Muscle layer of duodenum (tissue), 2 donors: ENCODE measurements at regions not wholly inside any gene's neighbourhood (a gene's known extent, or its start where the extent isn't known, plus 50 kb on each side); places are given as distances from the start of the nearest gene placed in this dataset.
A peak's percentile ranks its signal among the peaks of the same experiment; 100 is the strongest.
"Not testable (repeated sequence)": the region's sequence is repeated elsewhere in the genome, so short reads cannot be mapped to it uniquely, and the experiment has no call there.

Experiments
- H3K27ac ChIP-seq: one replicate; pipeline ENCODE4 v1.7.0; 2013; ENCODE audit warnings: mild to moderate bottlenecking, low read length
- H3K27me3 ChIP-seq: one replicate; pipeline ENCODE4 v1.7.0; 2013; ENCODE audit warnings: low read depth, mild to moderate bottlenecking, control low read depth, low read length
- H3K36me3 ChIP-seq, 2 donors: one replicate each; pipeline ENCODE4 v1.7.0; 2013; ENCODE audit warnings: low read length in 2 of 2, control low read depth in 1 of 2, mild to moderate bottlenecking in 1 of 2; ENCODE audit not compliant: insufficient read depth in 2 of 2, control insufficient read depth in 1 of 2
- H3K4me1 ChIP-seq, 2 donors: one replicate each; pipeline ENCODE4 v1.7.0; 2013; ENCODE audit warnings: low read length in 2 of 2, mild to moderate bottlenecking in 2 of 2, control low read depth in 1 of 2, moderate library complexity in 1 of 2; ENCODE audit not compliant: insufficient read depth in 2 of 2, control insufficient read depth in 1 of 2
- H3K4me3 ChIP-seq, 2 donors: one replicate each; pipeline ENCODE4 v1.7.0; 2013; ENCODE audit warnings: low read length in 2 of 2, low read depth in 1 of 2, mild to moderate bottlenecking in 1 of 2
- H3K9me3 ChIP-seq, 2 donors: one replicate each; pipeline ENCODE4 v1.7.0; 2013; ENCODE audit warnings: low read length in 2 of 2, control low read depth in 1 of 2, mild to moderate bottlenecking in 1 of 2; ENCODE audit not compliant: control insufficient read depth in 1 of 2
- donor health status: healthy.

DNA sequence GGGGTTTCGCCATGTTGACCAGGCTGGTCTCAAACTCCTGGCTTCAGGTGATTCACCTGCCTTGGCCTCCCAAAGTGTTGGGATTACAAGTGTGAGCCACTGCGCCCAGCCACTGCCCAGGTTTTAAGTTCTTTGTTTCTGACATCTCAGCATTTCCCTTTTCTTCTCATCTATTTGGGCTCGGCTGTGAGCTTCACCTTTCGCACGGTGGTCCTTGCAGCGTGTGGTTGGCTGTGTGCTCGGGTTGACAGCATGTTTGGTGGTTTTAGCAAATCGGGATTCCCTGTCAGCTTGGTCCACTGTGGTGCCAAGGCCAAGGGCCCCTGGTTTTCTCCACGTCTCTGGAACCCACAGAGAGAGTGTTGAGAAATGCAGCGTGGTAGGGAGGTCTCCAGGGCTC, 138.8 kb downstream of the DNAJB6 start:
- H3K27me3 ChIP-seq: no peaks in the 10 kb centered on the region
- H3K4me1 ChIP-seq: no peaks in the 10 kb centered on the region
- no peak overlapping the region for H3K27ac ChIP-seq
- peaks cover 0 to 20% of the 10 kb centered on the region in 2 donors for H3K9me3 ChIP-seq
- H3K4me3 ChIP-seq: no peak overlapping the region
- no peaks in the 10 kb centered on the region for H3K36me3 ChIP-seq

DNA sequence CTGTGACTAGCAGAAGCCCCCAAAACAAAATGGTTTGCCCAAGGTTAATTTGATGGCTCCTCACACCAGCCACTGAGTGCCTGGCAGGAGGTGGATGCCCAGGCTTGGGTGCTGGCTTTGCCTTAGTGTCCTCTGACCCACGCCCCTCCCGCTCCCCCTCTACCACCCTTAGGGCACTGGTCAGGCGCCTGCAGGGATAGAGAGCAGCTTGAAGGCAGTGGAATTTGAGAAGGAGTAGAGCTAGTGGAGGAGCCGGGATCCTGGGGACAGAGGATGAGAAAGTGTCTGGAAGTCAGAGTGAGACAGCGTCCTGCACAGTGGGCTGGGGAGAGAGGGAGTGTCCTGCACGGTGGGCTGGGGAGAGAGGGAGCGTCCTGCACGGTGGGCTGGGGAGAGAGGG, 139.4 kb downstream of the DNAJB6 start:
- Histone ChIP-seq H3K27ac (no peak overlapping the region), H3K27me3 (no peaks in the 10 kb centered on the region), H3K4me1 (no peaks in the 10 kb centered on the region), H3K4me3 (no peak overlapping the region), H3K9me3 (peaks cover 0 to 20% of the 10 kb centered on the region in 2 donors), H3K36me3 (no peaks in the 10 kb centered on the region)

DNA sequence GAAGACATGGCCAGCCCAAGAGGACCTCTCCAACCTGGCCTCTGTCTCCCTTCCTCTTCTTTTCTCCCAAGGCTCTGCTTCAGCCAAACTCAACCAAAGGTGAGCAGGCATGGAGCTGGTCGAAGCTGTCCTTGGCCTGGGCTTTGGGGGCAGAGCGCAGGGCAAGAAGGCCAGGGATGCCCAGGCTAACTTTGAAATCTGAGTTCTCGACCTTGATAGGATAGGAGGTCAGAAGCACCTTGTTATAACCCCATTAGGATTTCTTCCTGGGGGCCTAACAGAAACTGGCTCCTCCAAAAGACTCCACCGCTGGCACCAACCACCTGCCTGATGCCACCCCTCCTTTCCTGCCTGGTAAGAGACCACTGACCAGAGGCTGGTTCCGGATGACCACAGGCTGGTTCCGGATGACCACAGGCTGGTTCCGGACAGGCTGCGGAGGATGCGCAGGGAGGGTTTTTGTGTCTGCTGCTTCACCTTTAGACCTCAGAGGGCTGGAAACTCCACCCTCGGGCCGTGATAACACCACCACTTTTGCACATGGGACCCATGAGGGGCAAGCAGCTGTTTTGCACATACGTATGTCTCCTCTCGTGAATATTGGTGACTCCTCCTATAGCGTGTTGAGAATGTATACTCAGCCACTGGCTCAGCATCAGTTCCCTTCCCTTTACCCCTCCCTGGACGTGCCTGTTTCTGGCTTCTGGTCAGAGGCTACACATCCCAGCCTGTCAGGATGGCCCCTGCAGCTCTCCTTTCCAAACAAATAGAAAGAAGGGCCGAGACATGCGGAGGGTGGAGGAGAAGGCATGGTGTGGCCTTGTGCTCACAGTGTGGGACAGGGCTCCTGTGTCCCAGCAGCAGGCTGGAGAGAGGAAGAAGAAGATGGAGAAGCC, 140.1 kb downstream of the DNAJB6 start:
- H3K4me1 ChIP-seq: no peaks in the 10 kb centered on the region
- H3K27me3 ChIP-seq: no peaks in the 10 kb centered on the region
- H3K4me3 ChIP-seq: no peak overlapping the region
- peaks cover 0 to 20% of the 10 kb centered on the region in 2 donors for H3K9me3 ChIP-seq
- no peak overlapping the region for H3K27ac ChIP-seq
- no peaks in the 10 kb centered on the region for H3K36me3 ChIP-seq

DNA sequence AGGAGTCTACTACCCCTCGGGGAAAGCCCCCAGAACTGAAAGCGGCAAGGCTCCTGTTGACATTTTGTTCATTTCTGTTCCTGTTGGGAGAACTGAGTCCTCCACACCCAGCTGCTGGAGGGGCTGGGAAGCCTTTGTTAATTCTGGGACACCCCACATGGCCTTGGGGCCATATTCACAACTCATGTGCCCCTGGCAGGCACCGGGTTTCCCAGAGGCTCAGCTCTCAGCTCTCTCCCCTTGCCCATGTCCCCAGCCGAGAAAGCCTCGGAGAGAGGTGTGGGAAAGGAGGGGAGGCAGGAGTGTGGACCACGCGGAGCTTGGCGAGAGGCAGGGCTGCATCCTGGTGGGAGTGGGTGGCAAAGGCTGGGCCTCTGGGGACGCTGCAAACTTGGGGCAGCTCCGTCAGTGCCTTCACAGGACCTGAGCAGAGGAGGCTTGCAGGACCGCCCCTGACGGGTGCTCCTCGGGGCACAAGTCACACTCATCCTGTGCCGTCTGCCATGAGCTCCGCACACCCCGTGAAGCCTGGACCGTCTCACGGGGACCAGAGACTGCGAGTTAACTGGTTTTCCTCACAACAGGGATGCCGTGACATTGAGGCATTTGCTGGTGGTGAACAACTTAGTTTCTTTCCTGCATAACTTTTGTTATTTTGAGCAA, 140.9 kb downstream of the DNAJB6 start:
- Histone ChIP-seq H3K27ac (no peak overlapping the region), H3K9me3 (peaks cover 0 to 15% of the 10 kb centered on the region in 2 donors), H3K27me3 (no peaks in the 10 kb centered on the region), H3K4me1 (no peaks in the 10 kb centered on the region), H3K36me3 (no peaks in the 10 kb centered on the region), H3K4me3 (peak overlapping the region; percentile 12 to 26)

DNA sequence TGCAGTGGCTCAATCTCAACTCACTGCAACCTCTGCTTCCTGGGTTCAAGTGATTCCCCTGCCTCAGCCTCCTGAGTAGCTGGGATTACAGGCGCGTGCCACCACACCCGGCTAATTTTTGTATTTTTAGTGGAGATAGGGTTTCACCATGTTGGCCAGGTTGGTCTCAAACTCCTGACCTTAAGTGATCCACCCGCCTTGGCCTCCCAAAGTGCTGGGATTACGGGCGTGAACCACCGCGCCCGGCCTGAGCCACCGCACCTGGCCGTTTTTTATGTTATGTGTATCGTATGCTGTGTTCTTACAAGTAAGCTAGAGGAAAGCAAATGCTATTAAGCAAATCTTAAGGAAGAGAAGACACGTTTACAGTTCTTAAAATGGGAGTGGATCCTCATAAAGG, 141.8 kb downstream of the DNAJB6 start:
- H3K9me3 ChIP-seq, H3K36me3 ChIP-seq, H3K4me3 ChIP-seq, H3K27me3 ChIP-seq, H3K4me1 ChIP-seq, H3K27ac ChIP-seq: not testable (repeated sequence)

DNA sequence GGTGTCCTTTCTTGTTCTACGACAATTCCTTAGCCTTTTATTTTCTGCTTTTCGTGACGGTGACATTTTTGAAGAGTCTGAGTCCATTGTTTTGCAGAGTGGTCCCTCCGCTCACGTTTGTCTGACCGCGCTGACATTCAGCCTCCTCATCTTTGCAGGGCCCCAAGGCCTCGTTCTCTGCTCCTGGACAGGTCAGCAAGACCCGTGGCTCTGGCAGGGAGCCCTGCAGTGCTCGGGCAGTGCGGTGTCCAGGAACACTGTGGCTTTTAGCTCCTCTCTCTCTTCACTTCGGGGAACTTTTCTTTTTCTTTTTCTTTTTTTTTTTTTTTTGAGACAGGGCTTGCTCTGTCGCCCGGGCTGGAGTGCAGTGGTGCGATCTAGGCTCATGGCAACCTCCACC, 142.5 kb downstream of the DNAJB6 start:
- no peak overlapping the region for H3K4me3 ChIP-seq
- H3K36me3 ChIP-seq: no peaks in the 10 kb centered on the region
- H3K4me1 ChIP-seq: no peaks in the 10 kb centered on the region
- H3K27ac ChIP-seq: no peak overlapping the region
- no peaks in the 10 kb centered on the region for H3K27me3 ChIP-seq
- H3K9me3 ChIP-seq: peaks cover 0 to 6% of the 10 kb centered on the region in 2 donors

DNA sequence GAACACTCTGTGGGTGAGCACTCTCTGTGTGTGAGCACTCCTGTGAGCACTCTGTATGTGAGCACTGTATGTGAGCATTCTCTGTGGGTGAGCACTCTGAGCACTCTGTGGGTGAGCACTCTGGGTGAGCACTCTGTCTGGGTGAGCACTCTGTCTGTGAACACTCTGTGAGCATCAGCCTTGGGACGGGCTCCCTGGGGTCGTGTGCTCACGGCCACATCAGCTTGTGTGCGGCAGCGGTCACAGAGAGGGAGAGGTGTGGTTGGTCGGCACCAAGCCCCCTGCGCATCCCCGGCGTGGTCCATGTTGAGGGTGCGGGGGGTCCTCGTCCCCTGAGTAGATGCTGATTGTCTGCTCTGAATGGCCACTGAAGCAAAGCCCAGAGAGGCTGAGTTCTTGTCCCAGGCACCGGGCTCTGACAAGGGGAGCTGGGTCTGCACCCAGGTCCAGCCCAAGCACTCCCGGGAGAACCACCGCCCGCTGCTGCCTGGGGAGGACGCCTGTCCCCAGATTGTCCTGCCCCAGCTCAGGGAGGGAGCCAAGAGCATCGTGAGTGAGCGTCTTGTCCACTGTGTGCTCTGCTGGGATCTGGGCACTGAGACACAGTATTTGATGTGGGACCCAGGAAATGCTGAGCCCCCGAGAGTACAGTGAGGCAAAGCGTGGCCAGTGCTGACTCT, 143.7 kb downstream of the DNAJB6 start:
- Histone ChIP-seq H3K36me3 (no peaks in the 10 kb centered on the region), H3K9me3 (no peaks in the 10 kb centered on the region), H3K27ac (no peak overlapping the region), H3K27me3 (no peaks in the 10 kb centered on the region), H3K4me3 (no peak overlapping the region), H3K4me1 (no peaks in the 10 kb centered on the region)

DNA sequence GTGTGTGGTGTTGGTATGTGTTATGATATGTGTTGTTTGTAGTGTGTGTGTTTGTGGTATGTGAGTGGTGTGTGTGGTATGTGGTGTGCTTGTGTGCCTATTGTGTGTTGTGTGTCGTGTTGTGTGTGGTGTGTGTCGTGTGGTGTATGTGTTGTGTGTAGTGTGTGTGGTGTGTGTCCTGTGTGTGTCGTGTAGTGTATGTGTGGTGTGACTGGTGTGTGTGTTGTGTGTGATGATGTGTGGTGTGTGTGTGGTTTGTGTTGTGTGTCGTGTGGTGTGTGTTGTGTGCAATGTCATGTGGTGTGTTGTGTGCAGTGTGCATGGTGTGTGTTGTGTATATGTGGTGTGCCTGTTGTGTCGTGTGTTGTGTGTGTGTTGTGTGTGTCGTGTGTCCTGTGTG, 144.6 kb downstream of the DNAJB6 start:
- no peaks in the 10 kb centered on the region for H3K9me3 ChIP-seq
- H3K4me1 ChIP-seq: no peaks in the 10 kb centered on the region
- H3K27me3 ChIP-seq: no peaks in the 10 kb centered on the region
- no peaks in the 10 kb centered on the region for H3K36me3 ChIP-seq
- no peak overlapping the region for H3K27ac ChIP-seq
- H3K4me3 ChIP-seq: no peak overlapping the region

DNA sequence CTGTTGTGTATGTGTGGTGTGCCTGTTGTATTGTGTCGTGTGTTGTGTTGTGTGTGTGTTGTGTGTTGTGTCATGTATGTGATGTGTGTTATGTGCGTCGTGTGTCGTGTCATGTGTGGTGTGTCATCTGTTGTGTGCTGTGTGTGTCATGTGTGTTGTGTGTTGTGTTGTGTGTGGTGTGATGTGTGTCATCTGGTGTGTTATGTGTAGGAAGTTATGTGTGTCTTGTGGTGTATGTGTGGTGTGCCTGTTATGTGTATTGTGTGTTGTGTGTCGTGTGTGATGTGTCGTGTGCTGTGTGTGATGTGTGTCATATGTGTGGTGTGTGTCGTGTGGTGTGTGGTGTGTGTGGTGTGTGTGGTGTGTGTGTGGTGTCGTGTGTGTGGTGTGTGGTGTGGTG, 145.2 kb downstream of the DNAJB6 start:
- Histone ChIP-seq H3K4me3 (no peak overlapping the region), H3K4me1 (no peaks in the 10 kb centered on the region), H3K27me3 (no peaks in the 10 kb centered on the region)

DNA sequence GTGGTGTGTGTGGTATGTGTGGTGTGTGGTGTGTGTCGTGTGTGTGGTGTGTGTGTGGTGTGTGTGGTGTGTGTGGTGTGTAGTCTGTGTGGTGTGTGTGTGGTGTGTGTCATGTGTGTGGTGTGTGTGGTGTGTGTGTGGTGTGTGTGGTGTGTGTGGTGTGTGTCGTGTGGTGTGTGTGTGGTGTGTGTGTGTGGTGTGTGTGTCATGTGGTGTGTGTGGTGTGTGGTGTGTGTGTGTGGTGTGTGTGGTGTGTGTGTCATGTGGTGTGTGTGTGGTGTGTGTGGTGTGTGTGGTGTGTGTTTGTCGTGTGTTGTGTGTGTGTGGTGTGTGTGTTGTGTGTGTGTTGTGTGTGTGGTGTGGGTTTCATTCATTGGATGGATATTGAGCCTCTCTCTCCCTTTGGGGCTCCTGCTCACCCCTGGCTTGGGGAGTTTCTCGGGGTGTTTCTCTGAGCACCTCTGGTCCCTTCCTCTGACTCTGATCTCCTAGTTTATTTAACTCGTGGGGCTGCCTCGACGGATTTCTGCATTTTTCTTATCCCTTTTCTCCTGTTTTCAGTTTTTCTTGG, 145.8 kb downstream of the DNAJB6 start:
- no peaks in the 10 kb centered on the region for H3K36me3 ChIP-seq
- no peaks in the 10 kb centered on the region for H3K27me3 ChIP-seq
- no peaks in the 10 kb centered on the region for H3K4me1 ChIP-seq

More for the DNA sequence above, 145.2 kb downstream of the DNAJB6 start:
- Histone ChIP-seq H3K27ac (no peak overlapping the region), H3K36me3 (no peaks in the 10 kb centered on the region), H3K9me3 (no peaks in the 10 kb centered on the region)

DNA sequence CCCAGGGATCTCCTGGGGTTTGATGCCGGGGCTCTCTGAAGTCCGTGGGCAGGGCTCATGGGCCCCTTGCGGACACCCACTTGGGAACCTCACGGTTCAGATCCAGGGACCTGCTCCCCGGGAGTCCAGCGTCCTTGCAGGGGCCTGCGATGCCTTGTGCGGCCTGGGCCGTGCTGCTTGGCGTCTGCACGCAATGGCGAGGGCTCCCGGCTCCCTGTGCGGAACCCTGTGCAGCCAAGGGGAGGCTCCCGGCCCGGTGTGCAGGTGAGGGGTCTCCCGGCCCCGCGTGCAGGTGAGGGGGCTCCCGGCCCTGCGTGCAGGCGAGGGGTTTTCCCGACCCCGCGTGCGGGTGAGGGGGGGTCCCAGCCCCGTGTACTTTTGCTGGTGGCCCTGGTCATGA, 146.7 kb downstream of the DNAJB6 start:
- Histone ChIP-seq H3K27ac (no peak overlapping the region), H3K27me3 (no peaks in the 10 kb centered on the region), H3K4me3 (no peak overlapping the region), H3K4me1 (no peaks in the 10 kb centered on the region), H3K9me3 (no peaks in the 10 kb centered on the region), H3K36me3 (no peaks in the 10 kb centered on the region)

More for the DNA sequence above, 145.8 kb downstream of the DNAJB6 start:
- H3K27ac ChIP-seq: no peak overlapping the region
- no peak overlapping the region for H3K4me3 ChIP-seq
- no peaks in the 10 kb centered on the region for H3K9me3 ChIP-seq
